Fibroblast of pulmonary artery (primary cell): ENCODE measurements at regions not wholly inside any gene's neighbourhood (a gene's known extent, or its start where the extent isn't known, plus 50 kb on each side); places are given as distances from the start of the nearest gene placed in this dataset.

Experiments used
- DNase-seq: peaks from one replicate; pipeline ENCODE4 v3.0.0-alpha.2; 2010; ENCODE audit warnings: low read depth
- H3K4me3 ChIP-seq: replicated peaks from 2 replicates; pipeline ENCODE4 v1.5.1; 2011; ENCODE audit warnings: low read depth, mild to moderate bottlenecking, control low read depth, low read length, moderate library complexity
- CTCF ChIP-seq: IDR thresholded peaks from 2 replicates; pipeline ENCODE4 v1.5.1; 2011; ENCODE audit warnings: mild to moderate bottlenecking, control low read depth, low read length, inconsistent platforms; ENCODE audit errors: missing control alignments

GRCh38 chr2:176533505-176534193, 264.4 kb downstream of the MTX2 start:
- DNase-seq = no peak
- no peak overlapping the region for H3K4me3 ChIP-seq
- TF ChIP-seq CTCF = no peak

GRCh38 chr2:176534798-176535466, 265.7 kb downstream of the MTX2 start:
- DNase-seq = no peak
- no peak for TF ChIP-seq CTCF
- H3K4me3 ChIP-seq = no peak overlapping the region

GRCh38 chr2:176535467-176536113, 266.3 kb downstream of the MTX2 start:
- no peak for TF ChIP-seq CTCF
- H3K4me3 ChIP-seq = no peak overlapping the region
- DNase-seq = no peak

- no peak for TF ChIP-seq CTCF
- H3K4me3 ChIP-seq = no peak overlapping the region
- no peak for DNase-seq
Measured at GRCh38 chr2:176536439-176537133, 267.3 kb downstream of the MTX2 start.

GRCh38 chr2:176537932-176538331, 268.7 kb downstream of the MTX2 start:
- no peak for DNase-seq
- no peak for TF ChIP-seq CTCF
- no peak overlapping the region for H3K4me3 ChIP-seq

- no peak for TF ChIP-seq CTCF
- no peak for DNase-seq
- H3K4me3 ChIP-seq = no peak overlapping the region
Measured at GRCh38 chr2:176540995-176541394, 271.8 kb downstream of the MTX2 start.
